Femur (tissue), 1 donor: ENCODE measurements at regions not wholly inside any gene's neighbourhood (a gene's known extent, or its start where the extent isn't known, plus 50 kb on each side); places are given as distances from the start of the nearest gene placed in this dataset.
A peak's percentile ranks its signal among the peaks of the same experiment; 100 is the strongest.

Experiments
- DNase-seq: peaks from one replicate; pipeline ENCODE4 v3.0.0-alpha.2; 2017

DNA sequence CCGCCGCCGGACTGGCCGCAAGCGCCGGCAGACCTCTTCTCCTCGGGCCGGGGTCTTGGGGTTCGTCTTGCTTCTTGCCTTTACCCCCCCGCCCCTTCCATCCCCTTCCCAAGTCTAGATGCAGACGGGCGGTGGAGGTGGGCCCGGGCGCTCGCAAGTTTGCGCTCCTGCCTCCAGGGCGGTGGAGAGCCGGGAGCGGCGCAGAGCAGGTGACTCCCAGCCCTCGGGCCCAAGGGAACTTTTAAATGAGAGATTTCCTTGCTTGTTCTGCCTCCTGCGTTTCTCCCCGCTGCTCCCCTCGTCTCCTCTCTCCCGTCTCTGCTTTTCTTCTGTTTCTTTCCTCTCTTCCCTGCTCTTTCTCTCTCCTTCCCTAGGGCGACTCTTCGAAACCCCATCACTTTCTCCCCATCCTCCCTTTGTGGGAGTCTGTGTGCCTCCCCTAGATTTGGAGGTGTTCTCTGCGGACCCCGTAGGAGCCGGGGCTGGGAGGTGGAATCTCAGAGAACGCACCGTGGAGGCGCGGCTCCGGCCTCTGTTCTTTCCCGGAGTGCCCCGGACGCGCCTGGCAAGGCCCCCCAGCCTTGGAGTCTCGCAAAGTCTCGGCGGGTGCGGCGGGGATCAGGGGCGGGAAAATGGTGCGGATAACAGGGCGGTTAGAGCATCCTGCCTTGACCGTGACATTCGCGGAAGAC lies 114.7 kb upstream of the MYL2 start:
- DNase-seq = no peak

DNA sequence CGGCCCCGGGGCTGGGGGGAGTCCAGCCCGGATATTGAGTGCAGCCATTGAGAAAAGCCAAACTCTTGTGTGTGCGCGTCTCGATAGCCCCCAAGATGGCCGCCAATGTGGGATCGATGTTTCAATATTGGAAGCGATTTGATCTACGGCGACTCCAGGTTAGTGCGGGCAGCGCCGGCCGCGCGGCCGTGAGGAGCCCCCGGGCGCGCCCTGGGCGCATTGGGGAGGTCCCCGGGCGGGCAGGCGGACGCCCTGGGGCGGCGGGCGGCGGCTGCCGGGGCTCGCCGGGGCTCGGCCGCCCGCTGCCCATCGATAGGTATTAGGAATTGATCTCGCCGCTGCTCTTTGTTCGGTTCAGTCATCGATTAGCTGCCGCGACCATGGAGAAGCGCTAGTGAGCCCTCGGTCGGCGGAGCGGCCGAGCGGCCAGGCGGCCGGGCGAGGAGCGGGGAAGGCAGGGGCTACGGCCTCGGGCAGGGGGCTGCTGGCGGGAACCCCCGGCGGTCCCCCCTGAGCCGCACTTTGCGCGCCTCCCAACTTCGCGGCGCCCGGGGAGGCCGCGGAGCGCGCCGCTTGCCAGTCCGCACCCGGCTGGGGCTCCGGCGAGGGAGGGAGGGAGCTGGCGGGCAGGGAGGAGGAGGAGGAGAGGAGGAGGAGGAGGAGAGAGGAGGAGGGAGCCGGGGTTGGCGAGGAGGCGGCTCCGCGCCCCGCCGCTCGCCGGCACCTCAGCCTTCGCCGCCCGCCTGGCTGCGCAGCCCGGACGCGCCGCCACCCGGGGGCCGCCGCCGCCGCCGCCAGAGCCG lies 113.9 kb upstream of the MYL2 start, which contains the start of gene CUX2:
CUX2 (plus strand) TSS at position 83 of the 803 bp plus-strand sequence.
- DNase-seq = no peak

DNA sequence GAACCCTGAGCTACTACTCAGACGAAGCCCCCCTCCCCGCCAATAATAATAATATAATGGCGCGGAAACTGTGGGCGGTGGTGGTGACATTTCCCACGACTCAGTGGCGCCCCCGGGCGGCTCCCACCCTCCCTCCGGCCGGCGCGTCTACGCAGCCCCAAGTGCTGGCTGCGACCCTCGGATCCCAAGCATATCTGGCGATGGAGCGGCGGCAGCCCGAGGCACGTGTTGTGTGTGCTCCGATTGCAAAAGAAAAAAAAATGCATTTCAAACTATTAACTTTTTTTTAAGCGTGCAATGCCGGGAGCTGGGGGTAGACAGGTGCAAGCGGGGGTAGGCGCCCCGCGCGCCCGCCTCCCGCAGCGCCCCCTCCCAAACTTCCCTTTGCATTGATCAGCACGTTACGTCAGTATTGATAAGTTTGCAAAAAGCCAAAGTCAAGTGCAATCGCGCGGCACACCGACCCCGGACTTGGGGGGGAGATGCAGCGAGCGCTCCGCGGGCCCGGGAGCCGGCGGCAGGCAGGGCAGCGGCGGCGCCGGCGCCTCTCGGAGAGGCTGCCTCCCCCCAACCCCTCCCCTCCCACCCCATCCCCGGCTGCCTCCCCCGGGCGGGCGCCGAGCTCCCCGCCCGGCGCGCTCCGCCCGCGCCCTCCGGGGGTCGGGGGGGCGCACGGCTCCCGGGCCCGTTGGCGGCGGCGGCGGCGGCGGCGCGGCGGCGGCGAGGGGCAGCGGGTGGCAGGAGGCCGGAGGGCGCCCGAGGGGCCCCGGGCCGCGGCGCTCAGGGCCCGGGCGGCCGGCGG lies 113.1 kb upstream of the MYL2 start:
- no peak for DNase-seq

DNA sequence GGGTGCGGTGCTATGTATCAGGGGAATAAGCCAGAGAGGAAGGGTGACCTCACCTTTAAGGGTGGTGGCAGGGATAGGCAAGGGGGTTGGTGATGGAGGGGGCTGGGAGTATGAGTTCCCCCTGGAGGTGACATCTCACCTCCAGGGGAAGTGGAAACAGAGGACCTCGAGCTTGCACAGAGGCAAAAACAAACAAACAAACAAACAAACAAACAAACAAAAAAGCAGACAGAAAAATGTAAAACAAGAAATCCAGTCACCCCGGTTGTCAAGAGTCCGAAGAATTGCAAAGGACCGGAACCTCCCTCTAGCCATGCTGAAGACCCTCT lies 112.2 kb upstream of the MYL2 start:
- no peak for DNase-seq

DNA sequence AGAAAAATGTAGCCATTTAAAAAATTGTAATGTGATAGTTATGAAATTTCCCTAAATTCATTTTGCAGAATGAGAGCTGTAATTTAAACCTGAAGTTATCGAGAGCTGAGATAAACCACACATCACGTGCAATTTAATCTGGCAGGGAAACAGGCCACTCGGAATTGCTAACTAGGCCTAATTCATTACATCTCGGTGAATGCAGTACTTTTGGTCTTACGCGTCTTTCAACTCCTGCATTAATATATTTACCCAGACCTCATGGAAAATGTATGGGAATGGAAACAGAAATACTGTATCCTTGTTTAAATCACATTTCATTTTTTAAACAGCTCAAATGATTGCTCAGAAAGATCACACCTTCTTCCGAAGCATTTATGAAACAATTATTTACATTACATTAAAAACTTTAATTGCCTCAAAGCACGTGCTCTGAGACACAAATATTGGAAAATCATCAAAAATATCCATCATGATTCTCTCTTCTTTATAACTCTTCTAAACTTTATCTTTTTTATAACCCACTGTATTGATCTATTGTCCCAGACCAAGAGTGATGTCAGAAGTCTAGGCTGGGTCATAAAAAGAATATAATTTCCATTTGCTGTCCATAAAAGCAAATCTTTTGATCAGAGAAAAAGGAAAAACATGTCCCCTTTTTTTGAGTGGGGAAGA lies 111.7 kb upstream of the MYL2 start:
- DNase-seq = no peak

DNA sequence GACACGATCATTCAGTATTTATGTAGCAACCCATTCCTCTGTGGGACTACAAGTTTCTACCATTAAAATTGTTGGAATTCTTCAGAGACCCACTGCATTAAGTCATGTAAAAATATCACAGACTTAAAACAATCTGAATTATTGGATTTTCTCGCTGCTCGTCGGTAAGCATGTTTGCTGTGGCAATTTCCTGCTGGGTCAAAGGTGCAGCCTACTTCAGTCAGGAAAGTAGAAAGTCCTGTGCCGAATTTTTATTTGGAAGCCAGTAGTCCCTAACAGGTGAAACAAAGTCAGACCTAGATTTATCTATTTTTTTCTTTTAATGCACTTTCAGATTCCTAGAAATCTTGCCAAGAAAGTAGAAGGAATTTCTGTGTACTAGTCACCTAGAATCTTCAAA lies 110.4 kb upstream of the MYL2 start:
- no peak for DNase-seq

DNA sequence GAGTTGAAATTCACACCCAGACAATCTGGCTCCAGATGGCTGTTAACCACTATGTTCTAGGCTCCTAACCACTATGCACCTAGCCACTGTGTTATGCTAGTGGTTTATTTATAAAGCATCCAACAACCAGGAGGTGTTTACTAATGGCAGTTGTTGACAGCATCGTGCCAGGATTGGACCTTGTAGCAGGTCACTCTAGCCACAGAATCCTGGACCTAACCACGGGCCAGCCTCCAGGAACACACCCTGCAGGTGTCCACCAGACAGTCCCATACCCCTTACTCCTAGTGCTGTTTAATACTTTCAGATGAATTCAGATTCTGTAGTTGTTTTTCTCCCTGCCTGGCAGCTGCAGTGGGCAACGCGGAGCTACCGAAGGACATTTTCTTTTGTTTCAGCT lies 109.4 kb upstream of the MYL2 start:
- DNase-seq = no peak

DNA sequence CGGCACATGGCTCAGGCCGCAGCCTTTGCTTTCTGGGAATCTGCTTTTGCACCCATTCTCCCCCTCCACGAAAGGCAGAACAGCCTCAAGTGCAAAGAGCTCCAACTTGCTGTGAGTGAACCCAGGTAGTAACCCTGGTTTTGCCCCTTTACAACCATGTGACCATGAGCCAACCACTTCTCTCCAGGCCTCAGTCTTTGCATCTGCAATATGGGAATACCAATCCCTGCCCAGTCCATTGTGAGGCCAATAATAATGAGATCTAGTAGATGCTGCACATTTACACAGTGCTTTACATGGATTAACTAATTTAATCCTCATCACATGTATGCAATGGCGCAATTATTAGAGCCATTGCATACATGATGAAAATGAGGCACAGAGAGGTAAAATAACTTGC lies 108.9 kb upstream of the MYL2 start:
- DNase-seq = no peak

- no peak for DNase-seq
Measured at GRCh38 chr12:111028830-111029229, 108.5 kb upstream of the MYL2 start.

- DNase-seq = no peak
Measured at GRCh38 chr12:111027431-111027830, 107.1 kb upstream of the MYL2 start.

- no peak for DNase-seq
Measured at GRCh38 chr12:111025792-111026430, 105.5 kb upstream of the MYL2 start.

DNA sequence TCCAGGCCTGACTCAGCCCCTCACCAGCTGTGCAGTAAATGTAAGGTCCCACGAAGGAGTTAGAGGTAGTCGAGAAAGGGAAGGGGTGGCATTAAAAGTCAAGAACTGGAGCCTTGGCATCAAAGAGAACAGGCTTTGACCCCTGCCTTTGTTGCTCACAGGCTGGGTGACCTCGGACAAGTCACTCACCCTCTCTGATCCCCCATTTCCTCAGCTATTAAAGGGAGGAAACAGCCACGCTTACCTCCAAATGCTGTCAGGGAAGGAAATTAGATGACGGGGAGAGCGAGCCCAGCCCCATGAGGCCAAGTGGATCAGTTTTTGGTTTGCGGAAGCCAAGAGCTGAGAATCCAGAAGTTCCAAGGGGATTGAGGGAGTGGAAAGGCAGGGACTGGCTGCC lies 104.9 kb upstream of the MYL2 start:
- no peak for DNase-seq

DNA sequence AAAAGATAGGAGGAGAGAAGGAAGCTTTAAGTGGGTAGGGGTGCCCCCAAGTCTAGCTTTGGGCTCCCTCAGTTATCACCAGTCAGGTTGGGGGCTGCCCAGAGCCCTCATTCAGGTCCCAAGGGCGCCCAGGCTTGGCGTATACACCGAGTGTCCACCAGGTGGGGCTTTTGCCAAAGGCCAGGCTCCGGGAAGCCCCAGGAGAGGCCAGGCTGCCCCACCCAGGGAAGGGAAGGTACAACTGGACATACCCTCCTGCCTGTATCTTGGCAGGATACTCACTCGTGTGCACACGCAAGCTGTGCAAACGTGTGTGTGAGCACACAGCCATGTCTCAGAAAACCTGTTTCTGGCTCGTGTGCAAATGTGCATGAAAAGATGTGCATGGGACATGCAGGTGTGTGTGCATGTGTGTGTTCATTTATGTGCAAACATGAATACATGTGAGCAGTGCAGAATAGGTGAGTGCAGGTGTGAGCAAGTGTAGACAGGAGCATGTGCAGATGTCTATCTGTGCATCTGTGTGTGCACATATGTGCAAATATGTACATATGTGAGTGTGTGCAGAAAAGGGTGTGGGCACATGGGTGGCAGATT lies 103.9 kb upstream of the MYL2 start:
- DNase-seq = peak; percentile 42

DNA sequence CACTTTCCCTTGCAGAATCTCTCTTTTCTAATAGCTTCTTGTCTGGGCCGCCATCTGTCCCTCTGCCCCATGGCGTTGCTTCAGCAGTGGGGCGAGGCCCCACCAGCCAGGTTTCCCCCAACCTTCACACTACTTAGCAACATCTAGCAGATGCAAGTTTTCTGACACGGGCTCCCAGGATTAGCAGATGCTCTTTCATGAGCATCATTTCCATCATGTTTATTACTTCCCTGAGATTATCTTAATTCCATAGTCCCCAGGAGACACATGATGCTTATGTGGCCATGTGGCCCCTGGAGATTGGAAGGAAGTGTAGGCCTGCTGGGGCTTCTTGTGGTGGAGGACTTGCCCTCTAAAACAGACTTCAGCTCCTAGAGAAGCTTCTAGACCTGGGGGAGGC lies 102.0 kb upstream of the MYL2 start:
- DNase-seq = no peak

- no peak for DNase-seq
Measured at GRCh38 chr12:111014547-111014946, 94.2 kb upstream of the MYL2 start.

DNA sequence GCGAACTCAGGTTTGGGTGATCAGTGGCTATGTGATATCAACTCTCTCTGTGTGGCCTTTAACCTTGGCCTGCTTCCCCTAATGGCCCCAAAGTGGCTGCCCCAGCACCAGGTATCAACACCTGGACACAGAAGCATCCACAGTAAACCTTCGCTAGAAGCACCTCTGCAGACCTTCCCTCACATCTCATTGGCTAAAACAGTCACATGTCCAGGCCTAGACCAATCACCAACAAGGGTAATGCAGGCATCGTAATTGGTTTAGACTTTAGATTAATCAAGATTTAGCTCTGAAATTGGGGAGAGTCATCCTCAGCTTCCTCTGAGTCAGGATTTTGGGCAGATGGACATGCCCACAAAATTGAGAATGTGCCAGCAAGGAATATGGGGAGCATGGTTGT lies 92.5 kb upstream of the MYL2 start:
- no peak for DNase-seq

DNA sequence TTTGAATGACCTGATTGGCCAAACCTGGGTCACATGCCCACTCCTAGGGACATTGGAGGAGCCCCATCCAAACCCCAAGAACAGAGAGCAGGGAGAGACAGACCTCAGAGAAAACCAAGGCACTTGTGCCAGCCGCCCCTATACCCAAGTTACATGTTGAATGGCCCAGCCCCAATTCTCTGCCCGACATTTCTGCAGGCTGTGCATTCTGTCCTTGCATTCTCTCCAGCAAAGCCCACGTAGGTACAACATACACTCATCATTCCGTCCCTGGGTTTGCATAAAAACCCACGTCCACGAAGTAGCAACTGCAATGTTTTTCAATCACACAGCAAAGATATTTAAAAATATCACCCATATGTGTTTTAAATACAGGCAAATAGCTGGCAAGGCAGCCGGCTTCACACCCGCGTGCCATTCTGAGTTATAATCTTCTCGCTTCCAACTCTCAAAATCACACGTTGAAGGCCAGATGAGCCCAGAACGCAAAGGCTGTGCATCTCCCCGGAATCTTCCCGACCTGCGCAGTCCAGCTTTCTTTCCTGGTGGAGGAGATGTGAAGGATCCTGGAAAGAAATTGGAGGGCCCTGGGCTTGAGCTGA lies 91.7 kb upstream of the MYL2 start:
- DNase-seq = no peak

- DNase-seq = no peak
Measured at GRCh38 chr12:111010916-111011657, 90.7 kb upstream of the MYL2 start.

- DNase-seq = no peak
Measured at GRCh38 chr12:111010061-111010460, 89.7 kb upstream of the MYL2 start.

DNA sequence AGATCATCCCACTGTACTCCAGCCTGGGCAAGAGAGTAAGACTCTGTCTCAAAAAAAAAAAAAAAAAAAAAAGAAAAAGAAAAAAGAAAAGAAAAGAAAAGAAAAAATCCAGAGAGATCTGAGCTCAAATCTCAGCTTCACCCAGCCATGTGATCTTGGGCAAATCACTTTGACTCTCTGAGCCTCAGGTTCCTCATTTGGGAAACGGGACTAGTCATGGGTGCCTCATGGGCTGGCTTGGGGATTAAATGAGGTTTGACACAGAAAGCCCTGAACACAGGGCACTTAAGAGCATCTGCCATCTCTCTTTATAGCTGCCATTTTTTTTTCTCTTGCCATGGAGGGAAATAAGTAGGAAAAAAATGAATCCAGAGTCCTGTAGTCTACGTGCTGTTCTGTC lies 86.2 kb upstream of the MYL2 start:
- DNase-seq = no peak

DNA sequence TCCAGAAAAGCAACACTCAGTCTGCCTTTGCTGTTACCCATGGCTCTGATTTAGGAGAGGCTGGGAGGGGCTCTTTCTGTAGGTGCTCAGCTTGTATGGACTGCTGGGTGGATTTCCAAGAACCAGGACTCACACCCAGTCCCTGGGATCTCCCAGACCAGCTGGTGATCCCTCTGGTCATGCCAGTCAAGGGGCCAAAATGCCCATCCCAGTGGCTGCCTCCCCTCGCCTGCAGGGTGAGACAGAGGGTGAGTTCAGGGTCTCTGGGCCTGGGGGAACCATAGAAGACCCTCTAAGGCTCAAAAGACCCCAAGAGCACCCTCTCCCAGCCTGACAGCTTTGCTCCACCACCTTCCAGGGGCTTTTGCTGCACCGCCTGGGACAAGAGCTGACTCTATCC lies 78.6 kb upstream of the MYL2 start:
- DNase-seq = no peak
